GM21360 (cell line): ENCODE measurements at regions not wholly inside any gene's neighbourhood (a gene's known extent, or its start where the extent isn't known, plus 50 kb on each side); places are given as distances from the start of the nearest gene placed in this dataset.
A peak's percentile ranks its signal among the peaks of the same experiment; 100 is the strongest.

Experiments
- ATAC-seq: cut with Tn5 transposase; IDR thresholded peaks from one replicate; pipeline ENCODE4 v1.9.1; 2021; ENCODE audit warnings: mild to moderate bottlenecking, moderate library complexity; ENCODE audit not compliant: unreplicated experiment

DNA sequence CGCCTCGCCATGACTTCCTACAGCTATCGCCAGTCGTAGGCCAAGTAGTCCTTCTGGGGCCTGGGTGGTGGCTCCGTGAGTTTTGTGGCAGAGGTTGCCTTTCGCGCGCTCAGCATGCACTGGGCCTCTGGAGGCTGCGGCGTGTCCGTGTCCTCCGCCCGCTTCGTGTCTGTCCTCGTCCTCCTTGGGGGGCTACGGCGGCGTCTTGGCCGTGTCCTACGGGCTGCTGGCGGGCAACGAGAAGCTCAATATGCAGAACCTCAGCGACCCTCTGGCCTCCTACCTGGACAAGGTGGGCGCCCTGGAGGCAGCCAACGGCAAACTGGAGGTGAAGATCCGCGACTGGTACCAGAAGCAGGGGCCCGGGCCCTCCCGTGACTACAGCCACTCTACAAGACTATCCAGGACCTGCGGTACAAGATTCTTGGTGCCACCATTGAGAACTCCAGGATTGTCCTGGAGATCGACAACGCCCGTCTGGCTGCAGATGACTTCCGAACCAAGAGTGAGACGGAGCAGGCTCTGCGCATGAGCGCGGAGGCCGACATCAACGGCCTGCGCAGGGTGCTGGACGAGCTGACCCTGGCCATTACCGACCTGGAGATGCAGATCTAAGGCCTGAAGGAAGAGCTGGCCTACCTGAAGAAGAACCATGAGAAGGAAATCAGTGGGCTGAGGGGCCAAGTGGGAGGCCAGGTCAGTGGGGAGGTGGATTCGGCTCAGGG lies 296.3 kb downstream of the OGFRL1 start:
- ATAC-seq, result no peak

- ATAC-seq, result no peak
These were observed 296.9 kb downstream of the OGFRL1 start for GRCh38 chr6:71585472-71585871.

- ATAC-seq, result no peak
These were observed 297.9 kb upstream of the RIMS1 start for GRCh38 chr6:71588490-71588889.

DNA sequence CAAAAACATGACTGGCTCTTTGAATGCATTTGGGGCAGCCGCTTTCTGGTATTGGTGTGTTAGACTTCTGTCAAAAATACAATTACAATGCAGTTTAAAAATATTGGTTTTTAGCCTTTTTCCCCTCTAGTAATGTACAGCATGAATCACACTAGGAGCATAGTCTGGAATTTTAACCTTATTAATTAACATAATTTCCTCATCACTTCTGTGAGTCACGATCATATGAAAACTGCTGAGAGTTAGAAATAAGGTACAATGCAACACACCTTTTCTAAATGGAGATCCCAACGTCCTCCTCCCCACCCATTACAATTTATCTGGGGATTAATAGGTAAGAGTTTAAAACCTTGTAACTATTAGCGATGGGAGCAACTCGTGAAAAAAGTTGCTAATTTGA lies 297.1 kb upstream of the RIMS1 start:
- no peak for ATAC-seq

- no peak for ATAC-seq
These were observed 293.7 kb upstream of the RIMS1 start for GRCh38 chr6:71592643-71593042.

DNA sequence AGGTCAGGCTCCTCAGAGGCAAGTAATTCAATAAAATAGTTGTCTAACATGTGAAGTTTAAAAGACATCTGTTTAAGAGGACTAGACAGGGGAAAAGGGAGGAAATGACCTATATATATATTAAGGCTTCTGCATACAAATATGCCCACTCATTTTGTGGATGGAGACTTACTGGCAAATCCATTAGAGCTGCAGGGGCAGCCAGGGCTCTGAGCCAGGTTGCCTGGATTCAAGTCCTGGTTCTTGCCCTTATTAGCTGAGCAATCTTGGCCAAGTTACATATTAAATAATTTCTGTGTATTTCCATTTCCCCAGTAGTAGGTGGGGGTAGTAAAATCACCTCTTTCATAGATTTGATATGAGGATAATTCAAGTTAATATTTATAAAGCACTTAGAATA lies 287.0 kb upstream of the RIMS1 start:
- no peak for ATAC-seq

- ATAC-seq, result no peak
These were observed 283.9 kb upstream of the RIMS1 start for GRCh38 chr6:71602385-71603007.

DNA sequence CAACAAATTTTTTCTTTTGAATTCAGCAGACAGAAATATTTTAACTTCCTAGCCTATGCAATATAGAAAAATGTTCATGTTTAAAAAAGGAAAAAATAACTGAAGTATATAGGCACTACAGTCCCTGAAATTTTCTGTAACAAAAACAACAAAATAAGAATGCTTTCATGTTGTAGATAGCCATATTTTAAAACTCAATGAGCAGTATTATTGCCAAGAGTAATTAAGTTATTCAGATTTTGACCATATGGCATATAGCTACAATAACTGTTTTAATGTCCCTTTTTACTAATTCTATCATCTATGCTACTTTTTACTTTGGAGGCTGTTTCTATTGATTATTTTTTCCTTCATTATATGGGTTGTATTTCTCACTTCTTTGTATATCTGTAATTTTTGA lies 283.3 kb upstream of the RIMS1 start:
- no peak for ATAC-seq

GRCh38 chr6:71608646-71609045 lies 277.7 kb upstream of the RIMS1 start:
- no peak for ATAC-seq

DNA sequence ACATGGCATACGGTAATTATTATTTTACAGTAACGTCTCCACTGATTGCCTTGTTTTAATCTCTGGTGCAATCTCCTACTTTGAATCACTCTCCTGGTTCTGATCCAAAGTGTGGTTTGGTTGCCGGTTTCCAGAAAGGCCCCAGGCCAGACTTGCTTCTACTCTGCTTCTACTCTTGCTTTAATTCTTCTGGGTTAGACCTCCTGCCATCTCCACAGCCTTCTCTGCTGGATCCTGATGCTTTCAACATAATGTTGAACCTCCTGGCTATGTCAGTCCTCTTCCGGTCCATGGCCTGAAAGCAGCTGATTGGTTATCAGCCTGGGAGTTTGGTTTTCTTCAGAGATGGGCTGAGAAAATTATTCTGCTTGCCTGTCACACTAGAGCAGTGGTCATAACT lies 266.5 kb upstream of the RIMS1 start:
- no peak for ATAC-seq

DNA sequence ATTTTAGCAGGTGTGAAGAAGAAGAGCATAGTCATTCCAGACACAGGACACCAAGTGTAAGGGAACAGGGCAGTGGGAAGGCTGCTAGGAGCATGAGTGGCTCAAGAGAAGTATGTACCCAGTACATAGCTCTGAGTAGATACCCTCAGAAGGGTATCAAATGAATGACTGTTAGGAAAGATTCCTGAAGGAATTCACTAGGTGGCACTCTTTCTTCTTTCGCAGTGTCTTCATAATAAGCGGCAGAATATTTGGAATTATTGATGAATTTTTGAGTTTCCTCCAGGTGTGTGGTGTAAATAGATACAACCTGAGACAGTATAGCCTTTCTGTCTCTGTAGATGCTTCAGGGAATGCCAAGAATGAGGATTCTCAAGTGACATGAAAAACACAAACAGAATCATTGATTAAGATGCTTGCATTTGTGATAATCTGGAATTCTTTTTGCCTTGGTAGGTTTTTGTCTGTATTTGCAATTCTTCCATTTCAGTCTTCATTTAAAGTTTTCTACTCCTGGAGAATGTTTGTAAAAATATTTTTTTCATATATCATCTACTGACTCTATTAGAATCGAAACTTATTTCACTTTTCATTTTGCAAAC lies 264.3 kb upstream of the RIMS1 start:
- no peak for ATAC-seq

DNA sequence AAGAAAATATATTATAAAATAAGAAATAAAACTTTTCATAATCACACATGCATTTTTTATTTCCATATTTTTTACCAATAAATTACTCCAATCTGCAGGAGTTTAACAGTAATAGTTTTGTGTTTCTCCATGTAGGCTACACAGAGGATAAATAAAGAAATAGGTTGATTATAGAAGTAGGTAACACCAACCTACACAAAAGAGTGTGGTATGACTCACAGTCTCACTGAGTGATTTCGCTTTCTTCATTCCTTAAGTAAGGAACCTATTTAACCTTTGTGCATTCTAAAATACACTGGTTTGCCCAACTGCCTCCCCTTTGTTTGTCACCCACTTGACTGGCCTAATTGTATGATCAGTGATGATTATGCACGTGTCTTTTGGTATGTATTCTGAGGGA lies 244.2 kb upstream of the RIMS1 start:
- ATAC-seq, result peak; percentile 66

- no peak for ATAC-seq
These were observed 243.6 kb upstream of the RIMS1 start for GRCh38 chr6:71642793-71643192.

DNA sequence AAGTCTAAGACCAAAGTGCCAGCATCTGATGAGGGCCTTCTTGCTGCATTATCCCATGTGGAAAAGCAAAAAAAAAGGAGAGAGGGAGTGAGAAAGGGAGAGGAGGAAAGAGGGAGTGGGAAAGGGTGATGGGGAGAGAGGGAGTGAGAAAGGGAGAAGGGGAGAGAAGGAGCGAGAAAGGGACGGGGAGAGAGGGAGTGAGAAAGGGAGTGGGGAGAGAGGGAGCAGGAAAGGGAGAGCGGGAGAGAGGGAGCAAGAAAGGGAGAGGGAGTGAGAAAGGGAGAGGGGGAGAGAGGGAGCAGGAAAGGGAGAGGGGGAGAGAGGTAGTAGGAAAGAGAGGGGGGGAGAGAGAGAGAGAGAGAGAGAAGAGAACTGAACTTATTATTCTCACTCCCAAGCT lies 241.1 kb upstream of the RIMS1 start:
- ATAC-seq, result no peak

GRCh38 chr6:71649915-71650314 lies 236.4 kb upstream of the RIMS1 start:
- ATAC-seq, result no peak

DNA sequence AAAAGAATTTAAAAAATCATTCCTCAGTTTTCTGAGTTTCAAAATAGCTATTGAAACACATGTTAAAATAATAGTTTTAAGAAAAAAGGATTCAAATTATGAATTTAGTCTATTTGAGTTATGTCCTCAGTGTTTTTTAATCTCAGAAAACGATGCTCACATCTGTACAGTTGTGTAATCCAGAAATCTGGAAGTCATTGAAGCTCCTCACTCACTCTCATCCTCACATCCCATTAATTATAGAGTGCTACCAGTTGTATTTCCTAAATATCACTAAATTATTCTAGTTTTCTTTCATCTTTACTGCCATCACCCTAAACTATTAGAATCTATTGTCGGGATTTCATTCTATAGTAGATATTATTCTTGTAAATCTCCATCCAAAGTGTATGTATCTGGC lies 234.7 kb upstream of the RIMS1 start:
- ATAC-seq, result no peak

GRCh38 chr6:71656121-71656520 lies 230.2 kb upstream of the RIMS1 start:
- ATAC-seq, result no peak

- no peak for ATAC-seq
These were observed 220.4 kb upstream of the RIMS1 start for GRCh38 chr6:71665931-71666330.

DNA sequence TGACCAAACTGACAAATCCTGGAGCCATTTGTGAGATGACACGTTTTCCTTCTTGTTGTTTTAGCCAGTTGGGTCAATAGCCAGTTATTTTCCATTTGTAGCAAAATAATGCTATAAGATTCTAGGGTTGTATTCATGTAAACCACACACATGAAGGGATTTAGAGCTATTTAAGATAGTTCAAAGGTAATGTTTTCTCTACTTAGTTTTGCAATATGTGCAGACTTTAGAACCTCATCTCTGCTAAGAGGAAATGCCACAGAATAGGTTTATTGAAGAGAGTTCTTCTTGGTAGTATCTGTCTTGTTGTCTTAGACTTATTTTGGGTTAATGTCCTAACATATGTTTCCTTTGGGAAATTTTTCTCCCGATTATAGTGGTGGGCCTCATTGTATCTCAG lies 213.5 kb upstream of the RIMS1 start:
- ATAC-seq, result no peak

GRCh38 chr6:71675386-71675785 lies 211.0 kb upstream of the RIMS1 start:
- no peak for ATAC-seq

DNA sequence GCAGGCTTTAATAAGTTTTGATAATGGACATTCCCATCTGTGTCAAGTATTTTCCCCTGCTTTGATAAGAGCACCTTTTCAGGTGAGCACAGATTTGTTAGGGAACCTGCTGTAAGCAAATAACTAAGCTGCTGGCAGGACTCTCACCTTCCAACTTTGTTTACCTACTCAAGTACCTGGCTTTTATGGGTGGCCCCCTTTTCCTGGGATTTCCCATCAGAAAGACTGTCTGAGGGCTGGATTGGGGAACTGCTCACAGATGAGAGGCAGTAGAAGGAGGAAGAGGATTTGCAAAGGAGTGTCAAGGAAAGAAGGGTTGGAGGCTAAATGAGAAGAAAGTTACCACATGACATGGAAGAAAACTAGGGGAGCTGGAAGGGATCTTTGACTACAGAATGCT lies 210.1 kb upstream of the RIMS1 start:
- ATAC-seq, result no peak

DNA sequence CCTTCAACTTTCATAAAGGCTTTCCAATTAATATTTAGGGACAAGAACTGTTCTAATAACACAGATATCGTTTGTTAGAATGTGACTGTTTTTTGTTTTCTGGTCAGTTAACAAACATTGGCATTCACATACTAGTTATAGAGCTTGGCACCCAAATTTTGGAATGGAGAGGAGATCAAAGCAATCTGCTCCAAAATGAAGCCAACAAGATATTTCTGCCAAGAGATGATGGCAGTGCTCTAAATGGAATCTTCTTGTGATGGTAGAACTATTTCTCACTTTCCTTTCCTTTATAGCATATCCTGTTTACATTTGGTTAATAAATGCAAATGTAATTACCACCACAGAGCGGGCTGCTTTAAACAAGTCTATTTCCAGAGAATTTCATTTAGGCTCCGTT lies 208.3 kb upstream of the RIMS1 start:
- no peak for ATAC-seq
